ENCODE measurements at regions not wholly inside any gene's neighbourhood (a gene's known extent, or its start where the extent isn't known, plus 50 kb on each side); places are given as distances from the start of the nearest gene placed in this dataset.

DNA sequence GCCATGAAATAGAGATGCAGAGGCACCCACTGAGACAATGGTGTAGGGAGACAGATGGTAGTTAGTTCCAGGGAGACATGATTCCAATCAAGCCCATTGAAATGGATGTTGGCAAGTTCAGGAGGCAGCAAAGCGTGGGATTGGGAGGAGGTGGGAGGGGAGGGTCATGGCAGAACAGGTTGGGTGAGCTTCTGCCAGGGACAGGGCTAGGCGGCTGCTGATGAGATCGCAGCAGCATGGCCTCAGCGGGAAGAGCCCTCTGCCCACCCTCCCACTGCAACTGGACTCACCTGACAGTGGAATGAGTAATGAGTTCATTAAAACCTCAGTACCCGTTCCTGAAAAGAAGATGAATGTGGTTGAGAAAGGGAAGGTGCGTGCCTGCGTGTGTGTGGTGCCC, 418.2 kb downstream of the CDK5RAP2 start:
- H3K36me3 ChIP-seq = no peaks in the 10 kb centered on the region
- no peaks in the 10 kb centered on the region for H3K27me3 ChIP-seq (replicated peaks; ENCODE audit: insufficient read depth)
- TF ChIP-seq, protein P1, sequence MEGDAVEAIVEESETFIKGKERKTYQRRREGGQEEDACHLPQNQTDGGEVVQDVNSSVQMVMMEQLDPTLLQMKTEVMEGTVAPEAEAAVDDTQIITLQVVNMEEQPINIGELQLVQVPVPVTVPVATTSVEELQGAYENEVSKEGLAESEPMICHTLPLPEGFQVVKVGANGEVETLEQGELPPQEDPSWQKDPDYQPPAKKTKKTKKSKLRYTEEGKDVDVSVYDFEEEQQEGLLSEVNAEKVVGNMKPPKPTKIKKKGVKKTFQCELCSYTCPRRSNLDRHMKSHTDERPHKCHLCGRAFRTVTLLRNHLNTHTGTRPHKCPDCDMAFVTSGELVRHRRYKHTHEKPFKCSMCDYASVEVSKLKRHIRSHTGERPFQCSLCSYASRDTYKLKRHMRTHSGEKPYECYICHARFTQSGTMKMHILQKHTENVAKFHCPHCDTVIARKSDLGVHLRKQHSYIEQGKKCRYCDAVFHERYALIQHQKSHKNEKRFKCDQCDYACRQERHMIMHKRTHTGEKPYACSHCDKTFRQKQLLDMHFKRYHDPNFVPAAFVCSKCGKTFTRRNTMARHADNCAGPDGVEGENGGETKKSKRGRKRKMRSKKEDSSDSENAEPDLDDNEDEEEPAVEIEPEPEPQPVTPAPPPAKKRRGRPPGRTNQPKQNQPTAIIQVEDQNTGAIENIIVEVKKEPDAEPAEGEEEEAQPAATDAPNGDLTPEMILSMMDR (IDR thresholded peaks at IDR 0.05) = no peak
- TF ChIP-seq POLR2A (IDR thresholded peaks at IDR 0.05) = no peak
- no peak for TF ChIP-seq POLR2AphosphoS5 (IDR thresholded peaks at IDR 0.05)
- H3K4me3 ChIP-seq = no peak overlapping the region
- WGBS = 43% methylated on average over 7 of the region's 7 CpGs
- H3K9me3 ChIP-seq = no peaks in the 10 kb centered on the region
- H3K4me1 ChIP-seq (replicated peaks) = no peaks in the 10 kb centered on the region
- intact Hi-C loops (cut with DNase I) = no loop called here
- no peak overlapping the region for H3K27ac ChIP-seq
- DNase-seq (ENCODE audit: low spot score) = peak; percentile 10

DNA sequence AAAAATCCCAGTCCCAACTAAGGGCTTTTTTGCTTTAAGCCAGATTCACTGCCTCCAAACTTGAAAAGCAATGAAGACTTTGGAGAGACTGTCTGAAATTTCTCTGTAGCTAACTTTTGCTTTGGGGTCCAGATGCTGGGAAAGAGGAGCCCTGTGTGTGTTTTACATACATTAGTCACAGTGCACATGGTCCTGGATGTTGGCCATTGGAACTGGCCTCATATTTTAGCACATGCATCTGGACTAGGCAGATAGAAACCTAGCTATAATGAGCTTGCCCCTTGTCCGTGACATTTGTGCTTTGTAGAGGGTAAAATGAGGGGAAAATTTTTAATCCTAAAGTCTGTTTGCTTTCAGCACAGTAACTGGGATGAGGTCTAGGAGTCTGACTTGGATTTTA, 421.7 kb downstream of the CDK5RAP2 start:
- no peak for DNase-seq (ENCODE audit: low spot score)
- no peaks in the 10 kb centered on the region for H3K4me1 ChIP-seq (replicated peaks)
- H3K27ac ChIP-seq = no peak overlapping the region
- no peaks in the 10 kb centered on the region for H3K36me3 ChIP-seq
- H3K9me3 ChIP-seq = no peaks in the 10 kb centered on the region
- intact Hi-C loops (cut with DNase I) = no loop called here
- TF ChIP-seq POLR2A (IDR thresholded peaks at IDR 0.05) (no peak), POLR2AphosphoS5 (IDR thresholded peaks at IDR 0.05) (no peak)
- TF ChIP-seq, protein P1 (IDR thresholded peaks at IDR 0.05) = no peak
- no peaks in the 10 kb centered on the region for H3K27me3 ChIP-seq (replicated peaks; ENCODE audit: insufficient read depth)
- WGBS = 79% methylated on average over 1 of the region's 1 CpG
- H3K4me3 ChIP-seq = no peak overlapping the region

DNA sequence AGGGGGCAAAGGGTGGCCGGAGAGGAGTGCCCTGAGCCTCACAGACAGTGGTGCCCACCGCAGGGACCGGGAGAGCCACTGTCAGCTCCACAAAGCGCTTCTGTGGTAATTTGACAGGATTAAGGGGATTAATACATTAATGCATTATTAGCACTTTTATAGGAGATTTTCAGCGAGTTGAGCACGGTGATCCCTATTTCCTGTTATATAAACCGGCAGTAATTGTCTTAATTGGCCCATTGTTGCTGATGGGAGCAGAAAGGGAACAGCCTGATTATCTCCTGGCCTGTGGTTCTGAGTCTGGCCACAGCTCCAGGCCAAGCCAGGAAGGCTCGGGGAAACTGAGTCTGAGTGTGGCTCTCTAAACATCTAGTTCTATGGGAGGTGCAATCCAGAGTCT, 423.6 kb downstream of the CDK5RAP2 start:
- H3K36me3 ChIP-seq = no peaks in the 10 kb centered on the region
- 49% methylated on average over 8 of the region's 8 CpGs for WGBS
- no peaks in the 10 kb centered on the region for H3K27me3 ChIP-seq (replicated peaks; ENCODE audit: insufficient read depth)
- no peaks in the 10 kb centered on the region for H3K9me3 ChIP-seq
- no peaks in the 10 kb centered on the region for H3K4me1 ChIP-seq (replicated peaks)
- DNase-seq (ENCODE audit: low spot score) = no peak
- H3K4me3 ChIP-seq = no peak overlapping the region
- intact Hi-C loops (cut with DNase I) = no loop called here
- no peak overlapping the region for H3K27ac ChIP-seq
- TF ChIP-seq POLR2AphosphoS5 (IDR thresholded peaks at IDR 0.05) (no peak), POLR2A (IDR thresholded peaks at IDR 0.05) (no peak)
- TF ChIP-seq, protein P1 (IDR thresholded peaks at IDR 0.05) = no peak

DNA sequence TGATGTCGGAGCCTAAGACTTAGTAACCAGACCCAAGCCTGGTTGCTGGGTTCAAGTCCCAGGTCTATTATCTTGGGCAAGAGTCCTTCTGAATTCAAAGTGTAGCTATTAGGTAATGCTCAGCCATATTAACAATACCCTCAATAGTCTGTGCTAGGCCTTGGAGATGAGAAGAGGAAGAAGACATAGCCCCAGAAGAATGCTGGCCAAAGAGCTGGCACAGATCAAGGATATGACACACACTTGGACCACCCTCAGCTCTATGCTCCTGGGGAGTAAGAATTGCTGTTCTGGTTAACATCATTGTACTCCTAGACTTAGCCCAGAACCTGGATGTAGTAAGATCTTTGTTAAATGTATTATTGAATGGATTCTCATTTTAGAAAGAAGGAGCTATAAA, 426.7 kb downstream of the CDK5RAP2 start:
- TF ChIP-seq POLR2A (IDR thresholded peaks at IDR 0.05) = no peak
- TF ChIP-seq POLR2AphosphoS5 (IDR thresholded peaks at IDR 0.05) = no peak
- TF ChIP-seq, protein P1 (IDR thresholded peaks at IDR 0.05) = no peak
- Histone ChIP-seq H3K4me3 (no peak overlapping the region), H3K36me3 (no peaks in the 10 kb centered on the region), H3K27me3 (replicated peaks; ENCODE audit: insufficient read depth) (no peaks in the 10 kb centered on the region), H3K4me1 (replicated peaks) (no peaks in the 10 kb centered on the region), H3K27ac (no peak overlapping the region), H3K9me3 (no peaks in the 10 kb centered on the region)
- intact Hi-C loops (cut with DNase I) = no loop called here
- WGBS = 89% methylated on average over 1 of the region's 1 CpG
- no peak for DNase-seq (ENCODE audit: low spot score)

DNA sequence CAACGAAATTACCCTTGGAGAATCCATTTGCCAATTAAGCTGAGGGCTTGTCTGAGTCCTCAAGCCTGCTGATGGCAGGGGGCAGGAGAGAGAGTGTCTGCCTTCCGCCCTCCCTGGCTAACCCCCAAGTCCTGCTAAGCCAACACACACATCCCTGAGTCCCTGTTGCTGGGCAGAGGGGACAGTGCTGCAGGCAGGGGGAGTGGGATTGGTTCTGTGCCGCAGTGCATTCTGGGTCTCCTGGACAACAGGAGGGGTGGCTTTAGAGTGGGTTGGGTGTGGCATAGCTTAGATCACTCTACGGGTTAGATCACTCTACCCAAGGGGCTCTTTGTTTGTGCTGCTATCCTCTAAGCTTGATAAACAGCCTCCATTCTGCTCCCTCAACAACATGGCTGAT, 427.7 kb downstream of the CDK5RAP2 start:
- Histone ChIP-seq H3K9me3 (no peaks in the 10 kb centered on the region), H3K27ac (no peak overlapping the region), H3K4me3 (no peak overlapping the region), H3K36me3 (no peaks in the 10 kb centered on the region), H3K27me3 (replicated peaks; ENCODE audit: insufficient read depth) (no peaks in the 10 kb centered on the region), H3K4me1 (replicated peaks) (no peaks in the 10 kb centered on the region)
- TF ChIP-seq POLR2A (IDR thresholded peaks at IDR 0.05) (no peak), POLR2AphosphoS5 (IDR thresholded peaks at IDR 0.05) (no peak)
- TF ChIP-seq, protein P1 (IDR thresholded peaks at IDR 0.05) = no peak
- no peak for DNase-seq (ENCODE audit: low spot score)
- WGBS = 15% methylated on average over 4 of the region's 4 CpGs
- intact Hi-C loops (cut with DNase I) = no loop called here
